CD4-positive, alpha-beta T cell (primary cell): ENCODE measurements at regions not wholly inside any gene's neighbourhood (a gene's known extent, or its start where the extent isn't known, plus 50 kb on each side); places are given as distances from the start of the nearest gene placed in this dataset.

ENCODE experiments used
- ATAC-seq: fragments of 200-7000 bp; cut with Tn5 transposase; one replicate; pipeline ENCODE4 v1.10.0; 2022; ENCODE audit warnings: mild to moderate bottlenecking; ENCODE audit not compliant: poor library complexity
- CTCF ChIA-PET: fragments of 350-600 bp; sonication (Branson Sonifier 250); formaldehyde crosslinking; loops from one replicate; lab custom pipeline; 2021; ENCODE audit warnings: antibody characterized with exemption, inconsistent platforms; lab: Charles Lee
- POLR2A ChIA-PET: fragments of 350-600 bp; sonication (Branson Sonifier 250); formaldehyde crosslinking; loops from one replicate; lab custom pipeline; 2021; ENCODE audit warnings: antibody characterized with exemption, inconsistent platforms; lab: Charles Lee
- DNase-seq, 14 experiments: peaks; one replicate each; pipeline ENCODE4 v3.0.0-alpha.2; 2013 to 2020; ENCODE audit warnings: mixed read lengths in 2 of 14
- H3K27ac ChIP-seq, 2 donors: one replicate each; pipeline versions ENCODE4 v1.5.1 to v1.7.0; 2013; ENCODE audit warnings: low read length in 2 of 2, low read depth in 1 of 2, mild to moderate bottlenecking in 1 of 2
- H3K27me3 ChIP-seq, 2 experiments: 1 replicate in 1 of 2; 2 replicates in 1 of 2; pipeline versions ENCODE4 v1.6.1 to v1.7.0; 2013; ENCODE audit warnings: low read length in 2 of 2, control low read depth in 1 of 2, mild to moderate bottlenecking in 1 of 2, moderate library complexity in 1 of 2; ENCODE audit not compliant: insufficient read depth in 2 of 2, control insufficient read depth in 1 of 2
- H3K36me3 ChIP-seq: one replicate; pipeline ENCODE4 v1.6.1; 2013; ENCODE audit warnings: low read length, control low read depth; ENCODE audit not compliant: insufficient read depth
- H3K4me1 ChIP-seq: one replicate; pipeline ENCODE4 v1.6.1; 2013; ENCODE audit warnings: low read length, control low read depth; ENCODE audit not compliant: insufficient read depth
- H3K4me3 ChIP-seq: one replicate; pipeline ENCODE4 v1.5.1; 2013; ENCODE audit warnings: mild to moderate bottlenecking, low read length, moderate library complexity
- H3K9me3 ChIP-seq, 2 experiments: 1 replicate in 1 of 2; 2 replicates in 1 of 2; pipeline versions ENCODE4 v1.6.1 to v1.7.0; 2013; ENCODE audit warnings: low read length in 2 of 2, mild to moderate bottlenecking in 2 of 2, control low read depth in 1 of 2, moderate library complexity in 1 of 2; ENCODE audit not compliant: control insufficient read depth in 1 of 2, insufficient read depth in 1 of 2
- H3K27ac Mint-ChIP-seq: one replicate; pipeline ENCODE4 v1.8.0; 2020; ENCODE audit warnings: mixed read lengths
- H3K27me3 Mint-ChIP-seq: one replicate; pipeline ENCODE4 v1.8.0; 2021; ENCODE audit warnings: mixed read lengths
- H3K36me3 Mint-ChIP-seq: one replicate; pipeline ENCODE4 v1.8.0; 2021; ENCODE audit warnings: low read depth, mixed read lengths
- H3K4me1 Mint-ChIP-seq: one replicate; pipeline ENCODE4 v1.8.0; 2021; ENCODE audit warnings: low read depth, mixed read lengths
- H3K4me3 Mint-ChIP-seq: one replicate; pipeline ENCODE4 v1.8.0; 2020; ENCODE audit warnings: mild to moderate bottlenecking, mixed read lengths
- H3K9me3 Mint-ChIP-seq: one replicate; pipeline ENCODE4 v1.8.0; 2020; ENCODE audit warnings: mixed read lengths
- CTCF ChIP-seq: fragments of 200-600 bp; IDR thresholded peaks from one replicate; pipeline ENCODE4 v1.8.0; 2022; ENCODE audit warnings: antibody characterized with exemption, mild to moderate bottlenecking
- intact Hi-C, 2 experiments: fragments of 100-400 bp; cut with DNase I in 1 of 2; cut with micrococcal nuclease in 1 of 2; formaldehyde crosslinking; loops; one replicate each; pipeline versions ENCODE4 v1.15.1 to v1.9.0; 2023 to 2025; cut with DNase I, micrococcal nuclease

GRCh38 chr13:44267203-44267602 lies 106.4 kb upstream of the SERP2 start:
- Histone ChIP-seq H3K9me3 (peaks cover 0 to 4% of the 10 kb centered on the region in 2 experiments), H3K36me3 (no peaks in the 10 kb centered on the region), H3K27me3 (no peaks in the 10 kb centered on the region), H3K4me3 (no peak overlapping the region), H3K4me1 (no peaks in the 10 kb centered on the region), H3K27ac (no peak overlapping the region)
- Mint-ChIP-seq H3K27ac (no peak overlapping the region), H3K4me3 (no peak overlapping the region), H3K4me1 (no peaks in the 10 kb centered on the region), H3K9me3 (no peaks in the 10 kb centered on the region), H3K27me3 (peaks cover 4% of the 10 kb centered on the region), H3K36me3 (no peaks in the 10 kb centered on the region)
- no peak for TF ChIP-seq CTCF
- DNase-seq (no peak), ATAC-seq (no peak)
- ChIA-PET POLR2A (no interaction called here), CTCF (no interaction called here)
- intact Hi-C loops = loop anchor here in 1 of 2 experiments (2.0 kb wide), 1 partner anchor 14 kb away; no protein-coding TSS in a partner anchor

GRCh38 chr13:44267980-44268379 lies 105.6 kb upstream of the SERP2 start:
- H3K36me3 ChIP-seq = no peaks in the 10 kb centered on the region
- POLR2A ChIA-PET = no interaction called here
- peaks cover 0 to 4% of the 10 kb centered on the region in 2 experiments for H3K9me3 ChIP-seq
- Mint-ChIP-seq H3K27ac (no peak overlapping the region), H3K36me3 (no peaks in the 10 kb centered on the region), H3K4me3 (no peak overlapping the region), H3K27me3 (peaks cover 4% of the 10 kb centered on the region), H3K4me1 (peaks cover 1% of the 10 kb centered on the region), H3K9me3 (no peaks in the 10 kb centered on the region)
- TF ChIP-seq CTCF = no peak
- no peak overlapping the region for H3K4me3 ChIP-seq
- DNase-seq (no peak), ATAC-seq (no peak)
- H3K27me3 ChIP-seq = no peaks in the 10 kb centered on the region
- intact Hi-C loops = loop anchor here in 1 of 2 experiments (2.0 kb wide), 1 partner anchor 13 kb away; no protein-coding TSS in a partner anchor
- no peaks in the 10 kb centered on the region for H3K4me1 ChIP-seq
- CTCF ChIA-PET = no interaction called here
- no peak overlapping the region for H3K27ac ChIP-seq

GRCh38 chr13:44268980-44269379 lies 104.6 kb upstream of the SERP2 start:
- ATAC-seq = no peak
- no peak overlapping the region for H3K27ac ChIP-seq
- CTCF ChIA-PET = no interaction called here

More at GRCh38 chr13:44268980-44269379, 104.6 kb upstream of the SERP2 start:
- H3K4me1 Mint-ChIP-seq = peaks cover 10% of the 10 kb centered on the region
- Histone ChIP-seq H3K27me3 (no peaks in the 10 kb centered on the region), H3K4me3 (no peak overlapping the region), H3K4me1 (peaks cover 6% of the 10 kb centered on the region), H3K36me3 (no peaks in the 10 kb centered on the region), H3K9me3 (peaks cover 0 to 4% of the 10 kb centered on the region in 2 experiments)
- no peaks in the 10 kb centered on the region for H3K9me3 Mint-ChIP-seq
- H3K27me3 Mint-ChIP-seq = peaks cover 4% of the 10 kb centered on the region
- intact Hi-C loops = no loop called here
- no peak overlapping the region for H3K4me3 Mint-ChIP-seq
- no peaks in the 10 kb centered on the region for H3K36me3 Mint-ChIP-seq
- no peak for TF ChIP-seq CTCF
- no peak overlapping the region for H3K27ac Mint-ChIP-seq
- no peak for DNase-seq
- POLR2A ChIA-PET = no interaction called here
